ENCODE measurements at regions not wholly inside any gene's neighbourhood (a gene's known extent, or its start where the extent isn't known, plus 50 kb on each side); places are given as distances from the start of the nearest gene placed in this dataset.

DNA sequence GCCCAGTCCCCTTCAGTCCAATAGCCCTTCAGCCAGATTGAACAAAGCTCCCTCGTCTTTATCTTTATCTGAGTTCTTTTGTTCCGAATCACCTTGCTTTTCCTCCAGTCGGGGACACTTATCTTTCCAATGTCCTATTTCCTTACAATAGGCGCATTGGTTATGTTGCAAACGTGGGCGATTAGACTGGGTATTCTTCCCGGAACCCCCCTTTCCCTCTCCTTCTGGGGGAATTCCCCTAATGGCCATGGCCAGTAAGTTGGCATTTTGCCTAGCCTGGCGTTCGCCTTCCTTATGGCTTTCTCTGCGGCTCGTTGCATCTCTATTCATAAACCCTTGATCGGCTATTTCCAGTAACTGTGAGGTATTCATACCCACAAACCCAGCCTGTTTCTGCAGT, 82.2 kb upstream of the VEPH1 start:
- TF ChIP-seq, protein P1, sequence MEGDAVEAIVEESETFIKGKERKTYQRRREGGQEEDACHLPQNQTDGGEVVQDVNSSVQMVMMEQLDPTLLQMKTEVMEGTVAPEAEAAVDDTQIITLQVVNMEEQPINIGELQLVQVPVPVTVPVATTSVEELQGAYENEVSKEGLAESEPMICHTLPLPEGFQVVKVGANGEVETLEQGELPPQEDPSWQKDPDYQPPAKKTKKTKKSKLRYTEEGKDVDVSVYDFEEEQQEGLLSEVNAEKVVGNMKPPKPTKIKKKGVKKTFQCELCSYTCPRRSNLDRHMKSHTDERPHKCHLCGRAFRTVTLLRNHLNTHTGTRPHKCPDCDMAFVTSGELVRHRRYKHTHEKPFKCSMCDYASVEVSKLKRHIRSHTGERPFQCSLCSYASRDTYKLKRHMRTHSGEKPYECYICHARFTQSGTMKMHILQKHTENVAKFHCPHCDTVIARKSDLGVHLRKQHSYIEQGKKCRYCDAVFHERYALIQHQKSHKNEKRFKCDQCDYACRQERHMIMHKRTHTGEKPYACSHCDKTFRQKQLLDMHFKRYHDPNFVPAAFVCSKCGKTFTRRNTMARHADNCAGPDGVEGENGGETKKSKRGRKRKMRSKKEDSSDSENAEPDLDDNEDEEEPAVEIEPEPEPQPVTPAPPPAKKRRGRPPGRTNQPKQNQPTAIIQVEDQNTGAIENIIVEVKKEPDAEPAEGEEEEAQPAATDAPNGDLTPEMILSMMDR (conservative IDR thresholded peaks at IDR 0.05 in 1 of 2, IDR thresholded peaks at IDR 0.05 in 1 of 2; ENCODE audit: extremely low read depth in 1 of 2, insufficient read depth in 1 of 2, low read depth in 1 of 2, low read length in 2 of 2), result no peak
- TF ChIP-seq EZH2 (IDR thresholded peaks at IDR 0.05; ENCODE audit: borderline replicate concordance, low read length), result no peak

Data from mammary epithelial cell (primary cell).